H1 (cell line): ENCODE measurements at regions not wholly inside any gene's neighbourhood (a gene's known extent, or its start where the extent isn't known, plus 50 kb on each side); places are given as distances from the start of the nearest gene placed in this dataset.

Experiments used
- CTCF ChIA-PET: fragments of 300-600 bp; sonication (Branson Sonifier 250); formaldehyde crosslinking; loops from one replicate; lab custom pipeline; 2021; ENCODE audit not compliant: partially characterized antibody; lab: Charles Lee
- POLR2A ChIA-PET: fragments of 300-600 bp; sonication (Branson Sonifier 250); formaldehyde crosslinking; loops from one replicate; lab custom pipeline; 2021; ENCODE audit warnings: inconsistent platforms; ENCODE audit not compliant: partially characterized antibody; lab: Charles Lee
- DNase-seq, 2 experiments: peaks; one replicate each; pipeline versions ENCODE4 v3.0.0 to v3.0.0-alpha.2; 2010 to 2022; ENCODE audit warnings: low spot score in 2 of 2, low read depth in 1 of 2, mixed read lengths in 1 of 2
- FAIRE-seq: peaks from 2 replicates; lab custom pipeline; 2011; peaks lifted over from hg19 to GRCh38; lab: Jason Lieb, UNC
- H2AFZ ChIP-seq: 2 replicates; pipeline ENCODE4 v1.8.1; 2012; ENCODE audit warnings: low read length, inconsistent platforms
- H2AK5ac ChIP-seq: 2 replicates; pipeline ENCODE4 v1.6.1; 2013; ENCODE audit warnings: low read depth, low read length
- H2BK120ac ChIP-seq: replicated peaks from 2 replicates; pipeline ENCODE3; 2013; ENCODE audit warnings: low read depth, low read length, inconsistent platforms
- H2BK12ac ChIP-seq: 2 replicates; pipeline ENCODE4 v1.6.1; 2013; ENCODE audit warnings: low read depth, low read length
- H2BK15ac ChIP-seq: 2 replicates; pipeline ENCODE4 v1.6.1; 2013; ENCODE audit warnings: low read length
- H2BK20ac ChIP-seq: 2 replicates; pipeline ENCODE4 v1.6.1; 2013; ENCODE audit warnings: low read length
- H2BK5ac ChIP-seq: 2 replicates; pipeline ENCODE4 v1.6.1; 2013; ENCODE audit warnings: low read depth, low read length
- H3K14ac ChIP-seq: 2 replicates; pipeline ENCODE4 v1.6.1; 2013; ENCODE audit warnings: inconsistent platforms; ENCODE audit not compliant: insufficient read length
- H3K18ac ChIP-seq: 2 replicates; pipeline ENCODE4 v1.6.1; 2013; ENCODE audit warnings: low read length; ENCODE audit errors: extremely low read depth
- H3K23ac ChIP-seq: 2 replicates; pipeline ENCODE4 v1.6.1; 2013; ENCODE audit warnings: inconsistent platforms; ENCODE audit not compliant: insufficient read length
- H3K23me2 ChIP-seq: 2 replicates; pipeline ENCODE4 v1.6.1; 2013; ENCODE audit warnings: low read depth, low read length
- H3K27ac ChIP-seq: 2 replicates; pipeline ENCODE4 v1.6.1; 2011; ENCODE audit warnings: low read depth, low read length, inconsistent platforms
- H3K27me3 ChIP-seq, 4 experiments: replicated peaks in 1 of 4; 1 replicate in 1 of 4; 2 replicates in 3 of 4; pipeline versions ENCODE4 v1.6.1 to v1.8.1; 2011 to 2013; ENCODE audit warnings: low read length in 3 of 4, mild to moderate bottlenecking in 3 of 4, inconsistent platforms in 2 of 4, mixed read lengths in 2 of 4, moderate library complexity in 1 of 4; ENCODE audit not compliant: control insufficient read depth in 3 of 4, insufficient read depth in 3 of 4; ENCODE audit errors: extremely low read depth in 1 of 4
- H3K36me3 ChIP-seq, 4 experiments: 2 replicates each; pipeline versions ENCODE4 v1.6.1 to v1.8.1; 2011 to 2013; ENCODE audit warnings: mild to moderate bottlenecking in 4 of 4, low read length in 3 of 4, moderate library complexity in 2 of 4, control low read depth in 1 of 4, inconsistent platforms in 1 of 4; ENCODE audit not compliant: insufficient read depth in 4 of 4, control insufficient read depth in 2 of 4
- H3K4ac ChIP-seq: replicated peaks from 2 replicates; pipeline ENCODE3; 2013; ENCODE audit warnings: low read length, low read depth, mixed read lengths, inconsistent platforms; ENCODE audit not compliant: insufficient read length
- H3K4me1 ChIP-seq, 4 experiments: replicated peaks in 1 of 4; 1 replicate in 1 of 4; 2 replicates in 3 of 4; pipeline versions ENCODE4 v1.6.1 to v1.8.1; 2011 to 2013; ENCODE audit warnings: low read length in 3 of 4, inconsistent platforms in 2 of 4, mixed read lengths in 1 of 4; ENCODE audit not compliant: insufficient read depth in 4 of 4, control insufficient read depth in 3 of 4
- H3K4me2 ChIP-seq, 2 experiments: 2 replicates each; pipeline versions ENCODE4 v1.6.1 to v1.8.1; 2011 to 2013; ENCODE audit warnings: low read depth in 2 of 2, low read length in 2 of 2, control low read depth in 1 of 2, inconsistent platforms in 1 of 2, mild to moderate bottlenecking in 1 of 2; ENCODE audit not compliant: insufficient read depth in 1 of 2
- H3K4me3 ChIP-seq, 4 experiments: fragments of 200-600, 300-600 bp in 1 of 4; sonication (generic), shearing (Covaris generic), sonication (Bioruptor Twin) in 1 of 4; 2 replicates each; pipeline versions ENCODE4 v1.5.1 to v1.8.1; 2011 to 2016; ENCODE audit warnings: low read length in 4 of 4, low read depth in 3 of 4, control low read depth in 2 of 4, inconsistent platforms in 2 of 4, mild to moderate bottlenecking in 2 of 4, mixed read lengths in 1 of 4, moderate library complexity in 1 of 4; ENCODE audit not compliant: insufficient read depth in 2 of 4; ENCODE audit errors: extremely low read depth in 1 of 4
- H3K56ac ChIP-seq: replicated peaks from 2 replicates; pipeline ENCODE3; 2013; ENCODE audit warnings: low read depth, mild to moderate bottlenecking, mixed read lengths, low read length, inconsistent platforms; ENCODE audit not compliant: insufficient read length
- H3K79me1 ChIP-seq: 2 replicates; pipeline ENCODE4 v1.6.1; 2013; ENCODE audit warnings: low read depth, low read length, control low read depth
- H3K79me2 ChIP-seq, 2 experiments: 2 replicates each; pipeline versions ENCODE4 v1.6.1 to v1.8.1; 2012 to 2013; ENCODE audit warnings: low read length in 2 of 2, mild to moderate bottlenecking in 2 of 2, inconsistent platforms in 1 of 2; ENCODE audit not compliant: insufficient read depth in 2 of 2, control insufficient read depth in 1 of 2
- H3K9ac ChIP-seq, 4 experiments: replicated peaks in 1 of 4; 1 replicate in 1 of 4; 2 replicates in 3 of 4; pipeline versions ENCODE4 v1.6.1 to v1.8.1; 2011 to 2013; ENCODE audit warnings: low read depth in 3 of 4, low read length in 3 of 4, control low read depth in 2 of 4, mild to moderate bottlenecking in 2 of 4, moderate library complexity in 2 of 4, inconsistent platforms in 1 of 4; ENCODE audit errors: extremely low read depth in 1 of 4
- H3K9me3 ChIP-seq, 2 experiments: 2 replicates each; pipeline versions ENCODE4 v1.6.1 to v1.8.1; 2012 to 2013; ENCODE audit warnings: mild to moderate bottlenecking in 2 of 2, moderate library complexity in 2 of 2, control low read depth in 1 of 2, inconsistent platforms in 1 of 2, low read depth in 1 of 2, low read length in 1 of 2, mixed read lengths in 1 of 2; ENCODE audit not compliant: insufficient read depth in 2 of 2
- H4K20me1 ChIP-seq, 2 experiments: replicated peaks in 1 of 2; 2 replicates each; pipeline versions ENCODE3 to v1.8.1; 2011 to 2013; ENCODE audit warnings: inconsistent platforms in 2 of 2, low read length in 2 of 2, mild to moderate bottlenecking in 1 of 2; ENCODE audit not compliant: insufficient read depth in 2 of 2, control insufficient read depth in 1 of 2
- H4K5ac ChIP-seq: 2 replicates; pipeline ENCODE4 v1.6.1; 2013; ENCODE audit warnings: low read length, low read depth, mixed read lengths, inconsistent platforms; ENCODE audit not compliant: insufficient read length
- H4K8ac ChIP-seq: 2 replicates; pipeline ENCODE4 v1.8.0; 2013; ENCODE audit warnings: mild to moderate bottlenecking, moderate library complexity, low read length, inconsistent platforms; ENCODE audit not compliant: insufficient read depth; ENCODE audit errors: extremely low read depth
- H4K91ac ChIP-seq: replicated peaks from 2 replicates; pipeline ENCODE3; 2013; ENCODE audit warnings: low read length, mixed read lengths, inconsistent platforms; ENCODE audit not compliant: insufficient read length
- CBX5 ChIP-seq: fragments of 300-800, 300-1000 bp; sonication (generic); IDR thresholded peaks from 2 replicates; pipeline ENCODE4 v1.7.1; 2016; ENCODE audit warnings: antibody characterized with exemption, low read length, low read depth
- MAFK ChIP-seq: IDR thresholded peaks from 2 replicates; pipeline ENCODE4 v1.6.1; 2012; ENCODE audit warnings: low read depth, mild to moderate bottlenecking, improper control_type of control experiment, low read length
- WGBS, 2 experiments: shearing (Covaris generic) in 1 of 2; methylation state at CpG; one replicate each; pipeline versions ENCODE4 v1.1.6 to v1.1.7; 2013 to 2015; ENCODE audit warnings: low lambda C conversion rate in 2 of 2, mixed read lengths in 2 of 2, inconsistent platforms in 1 of 2, low coverage in 1 of 2, missing lambda C conversion rate in 1 of 2; ENCODE audit not compliant: insufficient replicate concordance in 2 of 2, insufficient coverage in 1 of 2, insufficient read length in 1 of 2; ENCODE audit errors: extremely low coverage in 1 of 2, missing lambda C conversion rate in 1 of 2; 5-methylcytosine and 5-hydroxymethylcytosine counted together

- Histone ChIP-seq H3K36me3 (no peaks in the 10 kb centered on the region), H4K8ac (no peak overlapping the region), H3K79me2 (no peaks in the 10 kb centered on the region), H3K18ac (no peak overlapping the region), H3K9me3 (no peaks in the 10 kb centered on the region), H4K20me1 (no peaks in the 10 kb centered on the region), H3K56ac (no peak overlapping the region), H2BK20ac (no peak overlapping the region), H2BK12ac (no peak overlapping the region), H2BK5ac (no peak overlapping the region), H2BK120ac (no peak overlapping the region), H2AFZ (no peak overlapping the region), H3K4ac (no peak overlapping the region), H2BK15ac (no peak overlapping the region), H3K23ac (no peak overlapping the region), H3K27me3 (no peaks in the 10 kb centered on the region), H2AK5ac (no peak overlapping the region), H3K23me2 (no peaks in the 10 kb centered on the region), H3K4me3 (no peak overlapping the region), H3K9ac (no peak overlapping the region), H3K14ac (no peak overlapping the region), H3K4me2 (no peak overlapping the region), H4K91ac (no peak overlapping the region), H3K27ac (no peak overlapping the region), H3K4me1 (no peaks in the 10 kb centered on the region), H4K5ac (no peak overlapping the region), H3K79me1 (no peaks in the 10 kb centered on the region)
- ChIA-PET POLR2A (no interaction called here), CTCF (interaction anchor here (0.6 kb wide), 1 partner anchor 1358 kb away, joined by 3 read pairs; no protein-coding TSS in a partner anchor)
- WGBS, 2 experiments, result 100% methylated on average over 1 of the region's 1 CpG; no CpG with 5 or more reads in 1 of the 2 experiments
- FAIRE-seq (no peak), DNase-seq (no peak)
- TF ChIP-seq MAFK, result peak; percentile 38; the same call in 1 of the 2 replicates
- no peak for TF ChIP-seq CBX5
Measured at GRCh38 chr5:20128343-20128742, 140.3 kb upstream of the CDH18 start.
